H9 (cell line): ENCODE measurements at regions not wholly inside any gene's neighbourhood (a gene's known extent, or its start where the extent isn't known, plus 50 kb on each side); places are given as distances from the start of the nearest gene placed in this dataset.

ENCODE experiments used
- DNase-seq: peaks from one replicate; pipeline ENCODE4 v3.0.0-alpha.2; 2017
- H2AFZ ChIP-seq: one replicate; pipeline ENCODE4 v1.6.1; 2013; ENCODE audit warnings: mild to moderate bottlenecking, low read length, control low read depth, moderate library complexity
- H2AK5ac ChIP-seq: 2 replicates; pipeline ENCODE4 v1.6.1; 2013; ENCODE audit warnings: low read length, control low read depth, mixed read lengths; ENCODE audit not compliant: insufficient read length
- H2BK120ac ChIP-seq: one replicate; pipeline ENCODE4 v1.6.1; 2013; ENCODE audit warnings: low read depth, mild to moderate bottlenecking, low read length, control low read depth, inconsistent platforms; ENCODE audit not compliant: poor library complexity, severe bottlenecking
- H2BK12ac ChIP-seq: 2 replicates; pipeline ENCODE4 v1.6.1; 2013; ENCODE audit warnings: low read length, control low read depth, mixed read lengths, low read depth; ENCODE audit not compliant: insufficient read length
- H2BK15ac ChIP-seq: 2 replicates; pipeline ENCODE4 v1.6.1; 2013; ENCODE audit warnings: low read depth, low read length, control low read depth
- H2BK20ac ChIP-seq: one replicate; pipeline ENCODE4 v1.6.1; 2013; ENCODE audit warnings: low read depth, mild to moderate bottlenecking, low read length, control low read depth, inconsistent platforms; ENCODE audit not compliant: poor library complexity, severe bottlenecking
- H2BK5ac ChIP-seq: 2 replicates; pipeline ENCODE4 v1.6.1; 2013; ENCODE audit warnings: low read length, control low read depth, mixed read lengths; ENCODE audit not compliant: insufficient read length
- H3K14ac ChIP-seq: 2 replicates; pipeline ENCODE4 v1.6.1; 2013; ENCODE audit warnings: low read length, control low read depth; ENCODE audit not compliant: insufficient read depth
- H3K18ac ChIP-seq: 2 replicates; pipeline ENCODE4 v1.6.1; 2013; ENCODE audit warnings: low read depth, mild to moderate bottlenecking, mixed read lengths, low read length, control low read depth; ENCODE audit not compliant: insufficient read length
- H3K23ac ChIP-seq: 2 replicates; pipeline ENCODE4 v1.6.1; 2013; ENCODE audit warnings: low read length, control low read depth, mixed read lengths, low read depth; ENCODE audit not compliant: insufficient read length
- H3K23me2 ChIP-seq: 2 replicates; pipeline ENCODE4 v1.6.1; 2013; ENCODE audit warnings: low read depth, mild to moderate bottlenecking, mixed read lengths, low read length, control low read depth; ENCODE audit not compliant: insufficient read length, poor library complexity, severe bottlenecking
- H3K27ac ChIP-seq: 2 replicates; pipeline ENCODE4 v1.5.1; 2013; ENCODE audit warnings: low read length, control low read depth, mixed read lengths, low read depth; ENCODE audit not compliant: insufficient read length
- H3K27me3 ChIP-seq: 2 replicates; pipeline ENCODE4 v1.6.1; 2013; ENCODE audit warnings: low read length, control low read depth, inconsistent platforms; ENCODE audit not compliant: insufficient read depth
- H3K4ac ChIP-seq: 2 replicates; pipeline ENCODE4 v1.6.1; 2013; ENCODE audit warnings: low read depth, mild to moderate bottlenecking, control low read depth, inconsistent platforms, low read length, moderate library complexity
- H3K4me1 ChIP-seq: 2 replicates; pipeline ENCODE4 v1.6.1; 2013; ENCODE audit warnings: low read length, control low read depth, inconsistent platforms; ENCODE audit not compliant: insufficient read depth
- H3K4me2 ChIP-seq: 2 replicates; pipeline ENCODE4 v1.6.1; 2013; ENCODE audit warnings: low read length, control low read depth, mixed read lengths; ENCODE audit not compliant: insufficient read length, insufficient read depth
- H3K56ac ChIP-seq: 2 replicates; pipeline ENCODE4 v1.6.1; 2013; ENCODE audit warnings: low read depth, mild to moderate bottlenecking, mixed read lengths, low read length, control low read depth; ENCODE audit not compliant: insufficient read length
- H3K79me1 ChIP-seq: 2 replicates; pipeline ENCODE4 v1.6.1; 2013; ENCODE audit warnings: low read depth, mild to moderate bottlenecking, moderate library complexity, low read length, control low read depth, inconsistent platforms; ENCODE audit not compliant: insufficient read depth, poor library complexity, severe bottlenecking
- H3K79me2 ChIP-seq: 2 replicates; pipeline ENCODE4 v1.6.1; 2013; ENCODE audit warnings: low read length, control low read depth, inconsistent platforms; ENCODE audit not compliant: insufficient read depth
- H3K9ac ChIP-seq: 2 replicates; pipeline ENCODE4 v1.6.1; 2013; ENCODE audit warnings: low read length, control low read depth, mixed read lengths; ENCODE audit not compliant: insufficient read length; ENCODE audit errors: extremely low read depth
- H3K9me3 ChIP-seq: one replicate; pipeline ENCODE4 v1.6.1; 2013; ENCODE audit warnings: low read depth, low read length, inconsistent platforms; ENCODE audit not compliant: control insufficient read depth
- H3T11ph ChIP-seq: one replicate; pipeline ENCODE4 v1.6.1; 2013; ENCODE audit warnings: mild to moderate bottlenecking, low read length, control low read depth, inconsistent platforms
- H4K20me1 ChIP-seq: one replicate; pipeline ENCODE4 v1.6.1; 2013; ENCODE audit not compliant: control insufficient read depth, insufficient read length, insufficient read depth
- H4K5ac ChIP-seq: 2 replicates; pipeline ENCODE4 v1.6.1; 2013; ENCODE audit warnings: low read depth, mild to moderate bottlenecking, mixed read lengths, low read length, control low read depth; ENCODE audit not compliant: insufficient read length
- H4K8ac ChIP-seq: replicated peaks from 2 replicates; pipeline ENCODE4 v1.6.1; 2013; ENCODE audit warnings: low read length, control low read depth, mixed read lengths, low read depth; ENCODE audit not compliant: insufficient read length
- H4K91ac ChIP-seq: 2 replicates; pipeline ENCODE4 v1.6.1; 2013; ENCODE audit warnings: low read depth, mild to moderate bottlenecking, moderate library complexity, mixed read lengths, low read length, control low read depth; ENCODE audit not compliant: insufficient read length
- H3K27ac Mint-ChIP-seq, 3 experiments: 2 replicates in 2 of 3; 3 replicates in 1 of 3; pipeline ENCODE4 v1.8.0; 2020 to 2021; ENCODE audit warnings: mixed read lengths in 3 of 3, mild to moderate bottlenecking in 1 of 3, moderate library complexity in 1 of 3
- H3K27me3 Mint-ChIP-seq: 2 replicates; pipeline ENCODE4 v1.8.0; 2021; ENCODE audit warnings: low read depth, mild to moderate bottlenecking, moderate library complexity, mixed read lengths
- H3K36me3 Mint-ChIP-seq, 3 experiments: 2 replicates in 2 of 3; 3 replicates in 1 of 3; pipeline ENCODE4 v1.8.0; 2020 to 2021; ENCODE audit warnings: low read depth in 3 of 3, mixed read lengths in 3 of 3; ENCODE audit not compliant: insufficient read depth in 1 of 3
- H3K4me1 Mint-ChIP-seq, 2 experiments: 2 replicates each; pipeline ENCODE4 v1.8.0; 2020; ENCODE audit warnings: mixed read lengths in 2 of 2
- H3K4me3 Mint-ChIP-seq, 2 experiments: 2 replicates in 1 of 2; 3 replicates in 1 of 2; pipeline ENCODE4 v1.8.0; 2020 to 2021; ENCODE audit warnings: mild to moderate bottlenecking in 2 of 2, mixed read lengths in 2 of 2, moderate library complexity in 1 of 2
- H3K9me3 Mint-ChIP-seq, 2 experiments: 2 replicates in 1 of 2; 3 replicates in 1 of 2; pipeline ENCODE4 v1.8.0; 2020; ENCODE audit warnings: mild to moderate bottlenecking in 2 of 2, mixed read lengths in 2 of 2, moderate library complexity in 1 of 2
- WGBS: extraction: QIAGEN DNeasy Blood & Tissue Kit; methylation state at CpG from one replicate; pipeline ENCODE4 v1.1.7; 2013; ENCODE audit warnings: missing lambda C conversion rate, low lambda C conversion rate, mixed read lengths; ENCODE audit not compliant: insufficient read length; ENCODE audit errors: extremely low coverage; 5-methylcytosine and 5-hydroxymethylcytosine counted together
- TF ChIP-seq, protein P1 (sequence below): fragments of 200-600 bp; sonication (generic); conservative IDR thresholded peaks from 3 replicates; pipeline ENCODE4 v1.8.0; 2021; ENCODE audit warnings: antibody characterized with exemption, mild to moderate bottlenecking

DNA sequence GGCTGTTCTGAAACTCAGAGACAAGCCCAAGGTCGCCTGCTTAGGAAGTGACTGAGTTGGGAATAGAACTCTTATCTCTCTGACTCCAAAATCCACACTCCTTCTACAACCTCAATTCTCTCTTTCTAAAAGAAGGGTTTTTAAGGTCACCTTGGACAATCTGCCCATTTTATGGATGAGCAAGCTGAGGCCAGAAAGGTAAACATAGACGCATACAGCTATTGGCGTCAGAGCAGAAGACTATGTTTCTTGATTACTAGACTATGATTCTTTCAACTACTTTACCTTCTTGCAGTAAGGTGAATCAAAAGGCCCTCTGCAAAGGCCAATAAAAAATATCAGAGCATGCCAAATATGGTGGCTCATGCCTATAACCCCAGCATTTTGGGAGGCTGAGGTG lies 276.6 kb downstream of the CLIC5 start:
- no peak overlapping the region for H2BK15ac ChIP-seq
- H3T11ph ChIP-seq = no peak overlapping the region
- H3K27ac ChIP-seq = no peak overlapping the region
- no peaks in the 10 kb centered on the region for H3K79me2 ChIP-seq
- H3K4me2 ChIP-seq = no peak overlapping the region
- Mint-ChIP-seq H3K4me3 (no peak overlapping the region), H3K4me1 (no peaks in the 10 kb centered on the region), H3K27ac (no peak overlapping the region), H3K9me3 (no peaks in the 10 kb centered on the region), H3K36me3 (no peaks in the 10 kb centered on the region; a peak in 1 of 7 replicates), H3K27me3 (no peaks in the 10 kb centered on the region; the same call in 1 of the 2 replicates)
- H2AK5ac ChIP-seq = no peak overlapping the region
- no peak overlapping the region for H3K18ac ChIP-seq
- H4K91ac ChIP-seq = no peak overlapping the region
- no peak overlapping the region for H3K56ac ChIP-seq
- no peaks in the 10 kb centered on the region for H3K4me1 ChIP-seq
- no peaks in the 10 kb centered on the region for H3K23me2 ChIP-seq
- no peaks in the 10 kb centered on the region for H3K9me3 ChIP-seq
- H3K4ac ChIP-seq = no peak overlapping the region
- WGBS = no CpG with 5 or more reads among the region's 3 CpGs
- no peak overlapping the region for H3K14ac ChIP-seq
- TF ChIP-seq, protein P1, sequence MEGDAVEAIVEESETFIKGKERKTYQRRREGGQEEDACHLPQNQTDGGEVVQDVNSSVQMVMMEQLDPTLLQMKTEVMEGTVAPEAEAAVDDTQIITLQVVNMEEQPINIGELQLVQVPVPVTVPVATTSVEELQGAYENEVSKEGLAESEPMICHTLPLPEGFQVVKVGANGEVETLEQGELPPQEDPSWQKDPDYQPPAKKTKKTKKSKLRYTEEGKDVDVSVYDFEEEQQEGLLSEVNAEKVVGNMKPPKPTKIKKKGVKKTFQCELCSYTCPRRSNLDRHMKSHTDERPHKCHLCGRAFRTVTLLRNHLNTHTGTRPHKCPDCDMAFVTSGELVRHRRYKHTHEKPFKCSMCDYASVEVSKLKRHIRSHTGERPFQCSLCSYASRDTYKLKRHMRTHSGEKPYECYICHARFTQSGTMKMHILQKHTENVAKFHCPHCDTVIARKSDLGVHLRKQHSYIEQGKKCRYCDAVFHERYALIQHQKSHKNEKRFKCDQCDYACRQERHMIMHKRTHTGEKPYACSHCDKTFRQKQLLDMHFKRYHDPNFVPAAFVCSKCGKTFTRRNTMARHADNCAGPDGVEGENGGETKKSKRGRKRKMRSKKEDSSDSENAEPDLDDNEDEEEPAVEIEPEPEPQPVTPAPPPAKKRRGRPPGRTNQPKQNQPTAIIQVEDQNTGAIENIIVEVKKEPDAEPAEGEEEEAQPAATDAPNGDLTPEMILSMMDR = no peak
- H3K27me3 ChIP-seq = no peaks in the 10 kb centered on the region
- H3K79me1 ChIP-seq = no peaks in the 10 kb centered on the region
- DNase-seq = no peak
- H4K5ac ChIP-seq = no peak overlapping the region
- H3K9ac ChIP-seq = no peak overlapping the region
- no peak overlapping the region for H4K8ac ChIP-seq
- H2BK120ac ChIP-seq = no peak overlapping the region
- H3K23ac ChIP-seq = no peak overlapping the region
- H2BK5ac ChIP-seq = no peak overlapping the region
- H4K20me1 ChIP-seq = no peaks in the 10 kb centered on the region
- no peak overlapping the region for H2BK12ac ChIP-seq
- H2AFZ ChIP-seq = no peak overlapping the region
- no peak overlapping the region for H2BK20ac ChIP-seq
